AG04450 (cell line): ENCODE measurements at regions not wholly inside any gene's neighbourhood (a gene's known extent, or its start where the extent isn't known, plus 50 kb on each side); places are given as distances from the start of the nearest gene placed in this dataset.

Experiments
- CTCF ChIA-PET: fragments of 300-600, 350-600 bp; formaldehyde crosslinking; extraction: SDS; loops from one replicate; lab custom pipeline; 2022; ENCODE audit warnings: antibody characterized with exemption, inconsistent platforms; lab: Charles Lee
- POLR2A ChIA-PET: fragments of 350-600 bp; formaldehyde crosslinking; extraction: SDS; loops from one replicate; lab custom pipeline; 2021; ENCODE audit warnings: antibody characterized with exemption, inconsistent platforms; lab: Yijun Ruan, JAX
- DNase-seq: peaks from one replicate; pipeline ENCODE4 v3.0.0-alpha.2; 2011; ENCODE audit warnings: low read depth, low spot score
- H3K27ac ChIP-seq: one replicate; pipeline ENCODE4 v1.5.1; 2012; ENCODE audit warnings: low read depth, low read length, control low read depth
- H3K27me3 ChIP-seq: one replicate; pipeline ENCODE4 v1.6.0; 2012; ENCODE audit warnings: low read length; ENCODE audit not compliant: control insufficient read depth, insufficient read depth
- H3K4me3 ChIP-seq: 2 replicates; pipeline ENCODE4 v1.5.1; 2011; ENCODE audit warnings: mild to moderate bottlenecking, low read depth, low read length, control low read depth
- H3K9me3 ChIP-seq: 2 replicates; pipeline ENCODE4 v1.5.1; 2012; ENCODE audit warnings: low read length; ENCODE audit not compliant: control insufficient read depth, insufficient read depth
- TF ChIP-seq, protein P1 (sequence below): IDR thresholded peaks from 2 replicates; pipeline ENCODE4 v1.5.1; 2011; ENCODE audit warnings: low read depth, low read length, control low read depth, inconsistent platforms

DNA sequence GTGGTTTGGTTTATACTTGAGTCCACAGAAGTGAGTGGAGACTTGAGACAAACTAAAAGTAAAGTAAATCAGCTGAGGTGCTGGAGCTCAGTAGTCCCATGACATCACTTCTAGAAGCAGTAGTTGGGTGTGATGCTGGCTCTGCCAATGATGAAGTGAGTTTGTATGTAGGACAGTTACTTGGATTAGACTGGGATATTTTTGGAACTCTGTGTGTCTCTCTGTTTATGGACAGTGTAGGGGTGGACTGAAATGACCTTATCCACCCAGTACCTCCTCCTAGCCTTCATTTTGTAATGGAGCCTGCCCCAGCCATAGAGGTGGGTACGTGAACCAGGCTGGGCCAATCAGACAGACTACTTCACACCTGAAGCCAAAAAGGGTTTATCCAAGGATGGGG, 52.2 kb downstream of the POLR1D start:
- no peak for DNase-seq
- ChIA-PET POLR2A (no interaction called here), CTCF (no interaction called here)

DNA sequence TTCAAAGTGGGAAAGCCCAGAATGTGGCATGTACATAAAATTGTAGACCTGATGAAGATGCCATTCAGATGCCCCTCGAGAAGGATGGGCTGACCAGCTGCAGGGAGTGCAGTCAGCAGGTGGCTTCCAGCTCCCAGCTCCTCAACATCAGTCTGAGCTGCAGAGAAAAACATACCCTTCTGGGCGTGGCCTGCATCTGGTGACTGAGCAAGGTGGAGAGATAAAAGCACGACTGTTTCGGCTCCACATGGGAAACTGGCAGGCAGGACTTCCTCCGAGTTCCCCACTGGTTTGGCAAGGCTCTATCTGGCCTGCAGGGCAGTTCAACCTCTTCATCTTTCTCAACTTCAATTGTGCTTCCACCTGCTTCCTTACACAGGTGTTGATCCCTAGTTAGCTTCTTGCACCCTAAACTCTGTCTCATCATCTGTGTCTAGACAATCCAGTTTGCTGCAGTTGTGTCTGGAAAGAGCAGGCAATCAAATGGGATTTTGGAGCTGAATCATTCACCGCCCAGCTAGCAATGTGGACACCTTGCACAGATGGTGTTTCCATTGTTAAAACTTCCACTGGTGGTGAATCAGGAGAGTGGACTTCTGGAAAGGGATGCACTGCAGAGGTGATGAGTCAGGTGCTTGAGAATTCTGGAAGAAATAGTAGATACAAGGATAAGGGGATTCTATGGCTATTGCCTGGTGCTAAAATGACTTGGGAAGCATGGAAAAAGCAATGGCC, 56.8 kb downstream of the POLR1D start:
- no peak for DNase-seq
- TF ChIP-seq, protein P1, sequence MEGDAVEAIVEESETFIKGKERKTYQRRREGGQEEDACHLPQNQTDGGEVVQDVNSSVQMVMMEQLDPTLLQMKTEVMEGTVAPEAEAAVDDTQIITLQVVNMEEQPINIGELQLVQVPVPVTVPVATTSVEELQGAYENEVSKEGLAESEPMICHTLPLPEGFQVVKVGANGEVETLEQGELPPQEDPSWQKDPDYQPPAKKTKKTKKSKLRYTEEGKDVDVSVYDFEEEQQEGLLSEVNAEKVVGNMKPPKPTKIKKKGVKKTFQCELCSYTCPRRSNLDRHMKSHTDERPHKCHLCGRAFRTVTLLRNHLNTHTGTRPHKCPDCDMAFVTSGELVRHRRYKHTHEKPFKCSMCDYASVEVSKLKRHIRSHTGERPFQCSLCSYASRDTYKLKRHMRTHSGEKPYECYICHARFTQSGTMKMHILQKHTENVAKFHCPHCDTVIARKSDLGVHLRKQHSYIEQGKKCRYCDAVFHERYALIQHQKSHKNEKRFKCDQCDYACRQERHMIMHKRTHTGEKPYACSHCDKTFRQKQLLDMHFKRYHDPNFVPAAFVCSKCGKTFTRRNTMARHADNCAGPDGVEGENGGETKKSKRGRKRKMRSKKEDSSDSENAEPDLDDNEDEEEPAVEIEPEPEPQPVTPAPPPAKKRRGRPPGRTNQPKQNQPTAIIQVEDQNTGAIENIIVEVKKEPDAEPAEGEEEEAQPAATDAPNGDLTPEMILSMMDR: no peak
- ChIA-PET POLR2A (no interaction called here), CTCF (interaction anchor here (1.0 kb wide), 1 partner anchor 149 kb away, joined by 3 read pairs; no protein-coding TSS in a partner anchor)
- Histone ChIP-seq H3K4me3 (no peak overlapping the region), H3K27ac (no peak overlapping the region), H3K9me3 (no peaks in the 10 kb centered on the region), H3K27me3 (no peaks in the 10 kb centered on the region)

More for the DNA sequence above, 52.2 kb downstream of the POLR1D start:
- H3K27ac ChIP-seq: no peak overlapping the region
- no peak overlapping the region for H3K4me3 ChIP-seq
- H3K27me3 ChIP-seq: no peaks in the 10 kb centered on the region
- TF ChIP-seq, protein P1: no peak
- H3K9me3 ChIP-seq: no peaks in the 10 kb centered on the region

DNA sequence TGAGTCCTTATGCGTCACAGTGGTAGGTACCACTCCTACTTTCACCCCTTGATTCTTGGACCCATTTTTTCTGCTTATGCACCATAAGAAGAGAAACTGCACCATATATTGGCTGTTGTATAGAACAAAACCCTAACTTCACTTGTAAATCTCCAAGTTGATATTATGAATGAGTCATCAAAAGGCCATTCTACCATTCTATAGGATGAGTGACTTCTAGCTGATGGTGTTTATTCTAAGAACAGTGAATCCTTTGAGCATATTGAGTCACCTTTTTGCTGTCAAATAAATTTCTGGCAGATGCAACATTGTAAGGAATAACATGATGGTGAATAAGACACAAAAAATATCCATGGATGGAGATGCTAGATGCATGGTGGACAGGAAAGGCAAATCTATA, 57.7 kb downstream of the POLR1D start:
- H3K4me3 ChIP-seq: no peak overlapping the region
- H3K9me3 ChIP-seq: no peaks in the 10 kb centered on the region
- no peak for DNase-seq
- CTCF ChIA-PET: interaction anchor here (1.0 kb wide), 1 partner anchor 148 kb away, joined by 3 read pairs; no protein-coding TSS in a partner anchor
- H3K27ac ChIP-seq: no peak overlapping the region
- TF ChIP-seq, protein P1: no peak
- POLR2A ChIA-PET: no interaction called here
- H3K27me3 ChIP-seq: no peaks in the 10 kb centered on the region

DNA sequence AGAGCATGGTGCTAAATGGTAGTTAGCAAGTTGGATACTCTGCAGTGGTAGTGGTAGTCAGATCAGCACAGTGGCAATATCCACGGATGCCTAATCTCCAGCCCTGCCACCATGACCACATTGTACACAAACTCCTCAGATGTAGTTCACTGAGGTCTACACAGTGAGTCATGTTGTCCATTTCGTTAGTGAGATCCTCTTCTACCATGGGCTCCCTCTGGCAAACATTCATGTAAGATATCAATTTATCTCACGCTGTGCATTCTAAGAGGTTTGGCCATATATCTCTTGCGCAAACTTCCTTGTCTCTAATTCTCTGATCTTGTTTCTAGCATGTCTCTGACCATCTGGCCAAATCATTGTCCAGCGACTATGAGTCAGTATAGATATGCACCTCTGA, 58.2 kb downstream of the POLR1D start:
- DNase-seq: no peak
- H3K27me3 ChIP-seq: no peaks in the 10 kb centered on the region
- H3K4me3 ChIP-seq: no peak overlapping the region
- no peak overlapping the region for H3K27ac ChIP-seq
- POLR2A ChIA-PET: no interaction called here
- CTCF ChIA-PET: no interaction called here
- TF ChIP-seq, protein P1: no peak
- no peaks in the 10 kb centered on the region for H3K9me3 ChIP-seq

DNA sequence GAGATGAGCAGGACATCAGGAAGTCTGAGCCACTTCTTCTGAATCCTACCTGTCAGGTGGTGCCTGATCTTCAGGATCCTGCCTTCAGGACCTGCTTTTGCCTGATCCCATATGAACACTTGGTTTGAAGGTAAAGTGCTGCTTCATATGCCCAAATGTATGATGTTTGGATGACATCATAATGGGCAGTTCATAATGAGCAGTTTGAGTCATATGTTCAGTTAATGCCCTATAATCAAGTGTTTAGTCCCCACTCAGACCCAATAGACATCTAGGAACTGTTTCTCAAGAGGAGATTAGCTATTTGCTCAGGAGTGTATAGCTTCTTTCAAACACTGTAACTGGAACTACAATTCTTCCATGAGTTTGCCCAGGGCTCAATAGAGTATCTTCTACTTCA, 58.8 kb downstream of the POLR1D start:
- ChIA-PET CTCF (no interaction called here), POLR2A (no interaction called here)
- TF ChIP-seq, protein P1: no peak

More for the DNA sequence above, 58.8 kb downstream of the POLR1D start:
- Histone ChIP-seq H3K4me3 (no peak overlapping the region), H3K27me3 (no peaks in the 10 kb centered on the region), H3K9me3 (no peaks in the 10 kb centered on the region), H3K27ac (no peak overlapping the region)
- DNase-seq: no peak
